GM04503 (cell line): ENCODE measurements at regions not wholly inside any gene's neighbourhood (a gene's known extent, or its start where the extent isn't known, plus 50 kb on each side); places are given as distances from the start of the nearest gene placed in this dataset.
A peak's percentile ranks its signal among the peaks of the same experiment; 100 is the strongest.

Source experiments
- DNase-seq: peaks from one replicate; pipeline ENCODE4 v3.0.0-alpha.2; 2012; ENCODE audit warnings: low read depth

DNA sequence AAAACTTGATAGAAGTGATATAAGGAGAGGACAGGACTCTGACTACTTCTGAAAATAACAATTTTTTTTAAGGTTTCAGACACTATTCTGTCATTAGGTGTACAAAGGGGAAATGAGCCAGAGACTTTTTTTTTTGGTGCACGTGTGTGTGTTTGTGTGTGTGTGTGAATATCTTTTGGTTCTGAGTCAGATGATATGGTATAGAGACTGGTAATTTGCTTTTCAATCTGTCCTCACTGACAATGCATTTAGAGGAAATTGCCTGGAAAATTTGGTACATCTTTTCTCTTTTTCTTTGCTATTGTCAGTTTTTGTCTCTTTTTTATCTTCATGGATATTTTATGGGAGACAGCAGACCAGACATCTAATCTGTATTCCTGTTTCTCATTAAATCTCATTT, 59.3 kb downstream of the DDIT4L start:
- DNase-seq, result no peak

DNA sequence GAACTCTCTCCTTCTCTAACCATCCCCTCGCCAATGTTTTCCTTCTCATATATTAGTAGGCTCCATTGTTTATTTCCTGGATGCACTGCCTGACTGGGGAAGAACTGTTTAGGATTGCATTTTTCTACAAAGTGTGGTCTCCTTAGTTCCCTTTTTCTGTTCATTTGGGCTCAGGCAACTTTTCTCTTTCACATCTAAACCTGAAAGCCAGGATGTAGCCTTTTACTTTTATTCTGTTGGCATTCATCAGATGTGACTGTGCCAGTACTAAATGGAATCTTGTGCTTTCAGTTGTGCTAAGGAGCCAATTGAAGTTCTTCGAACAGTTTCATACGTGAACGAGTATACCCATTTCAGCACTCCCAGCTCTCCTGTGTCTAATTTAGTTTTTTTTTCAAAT, 59.8 kb downstream of the DDIT4L start:
- no peak for DNase-seq

DNA sequence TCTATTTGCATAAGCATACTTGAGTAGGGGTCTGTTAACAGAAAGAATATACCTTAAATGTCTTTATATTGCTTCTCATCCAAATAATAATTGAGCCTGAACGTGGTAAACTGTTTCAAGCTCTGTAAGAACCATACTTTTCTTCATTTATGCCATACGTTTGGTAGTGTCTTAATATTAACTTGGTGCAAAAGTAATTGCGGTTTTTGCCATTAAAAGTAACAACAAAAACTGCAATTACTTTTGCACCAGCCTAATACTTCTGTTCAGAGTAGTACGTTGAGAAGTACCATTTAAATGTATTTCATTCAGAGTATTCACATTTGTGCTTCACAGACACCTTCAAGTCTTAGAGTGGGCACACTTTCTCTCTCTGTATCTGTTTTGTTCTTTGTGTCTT, 60.5 kb downstream of the DDIT4L start:
- no peak for DNase-seq

DNA sequence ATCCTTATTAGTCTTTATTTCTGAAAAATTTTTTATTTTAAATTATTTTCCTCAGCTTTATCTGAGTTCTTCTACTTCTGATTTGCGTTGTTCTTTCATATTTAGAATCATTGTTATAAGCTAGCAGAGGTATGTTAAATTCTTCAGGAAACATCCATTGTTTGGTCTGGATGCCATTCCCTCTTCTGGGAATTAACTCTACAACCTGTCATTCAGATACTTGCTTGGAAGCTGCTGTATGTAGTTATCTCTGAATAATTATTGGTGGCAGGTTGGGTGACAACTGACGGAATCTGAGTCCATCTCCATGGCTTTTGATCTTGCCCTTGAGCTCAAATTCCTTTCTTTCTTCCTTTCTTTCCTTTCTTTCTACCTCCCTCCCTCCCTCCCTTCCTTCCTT, 61.9 kb downstream of the DDIT4L start:
- no peak for DNase-seq

DNA sequence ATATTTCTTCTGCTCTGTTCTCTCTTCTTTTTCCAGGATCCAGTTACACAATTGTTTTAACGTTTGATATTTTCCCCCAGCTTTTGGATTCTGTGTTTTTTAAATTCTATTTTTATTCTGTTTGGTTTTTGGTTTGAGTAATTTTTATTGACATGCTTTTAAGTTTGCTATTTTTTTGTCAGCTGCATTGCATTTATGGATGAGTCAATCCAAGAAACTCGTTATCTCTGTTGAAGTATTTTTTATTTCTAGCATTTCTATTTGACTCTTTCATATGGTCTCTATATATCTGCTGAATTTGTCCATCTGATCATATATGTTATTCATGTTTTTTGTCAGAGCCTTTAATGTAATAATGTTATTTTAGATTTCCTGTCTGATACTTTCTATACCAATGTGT, 65.6 kb downstream of the DDIT4L start:
- DNase-seq, result no peak

GRCh38 chr4:100118181-100118580, 72.1 kb downstream of the DDIT4L start:
- DNase-seq, result no peak

DNA sequence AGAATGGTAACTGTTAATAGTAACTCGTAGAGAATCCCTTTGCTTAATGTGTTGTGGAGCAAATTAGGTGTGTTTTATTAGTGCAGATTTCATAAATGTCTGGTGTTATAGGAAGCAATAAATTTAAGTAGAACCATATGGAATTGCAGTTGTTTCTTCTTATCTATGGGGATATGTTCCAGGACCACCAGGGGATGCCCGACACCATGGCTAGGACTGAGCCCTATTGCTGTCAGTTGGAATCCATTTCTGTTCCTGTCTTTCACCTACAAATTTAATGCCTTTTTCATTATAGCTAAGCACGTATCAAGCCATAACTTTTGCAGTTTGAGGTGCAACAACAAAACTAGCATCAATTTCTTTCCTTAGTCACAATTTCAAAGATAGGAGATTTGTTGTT, 72.5 kb downstream of the DDIT4L start:
- DNase-seq, result no peak

GRCh38 chr4:100114909-100115308, 75.4 kb downstream of the DDIT4L start:
- no peak for DNase-seq

DNA sequence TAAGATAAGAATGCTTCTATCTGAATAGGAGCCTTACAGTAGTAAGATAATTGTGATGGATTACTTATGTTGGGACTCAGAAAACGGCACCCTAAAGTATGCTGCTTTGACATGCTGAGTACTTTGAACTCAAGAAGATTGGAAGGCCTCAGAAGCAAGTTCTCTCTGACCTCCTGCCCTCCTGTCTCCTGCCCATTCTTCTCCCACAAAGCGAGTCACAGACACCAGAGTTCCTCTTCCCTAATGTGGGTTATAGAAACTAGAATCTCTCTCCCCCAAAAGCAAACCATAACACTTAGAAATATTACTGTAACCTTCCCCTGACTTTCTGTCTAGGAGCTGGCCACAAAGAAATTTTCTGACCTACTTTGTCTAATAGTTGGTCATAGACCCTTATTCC, 76.5 kb downstream of the DDIT4L start:
- no peak for DNase-seq

DNA sequence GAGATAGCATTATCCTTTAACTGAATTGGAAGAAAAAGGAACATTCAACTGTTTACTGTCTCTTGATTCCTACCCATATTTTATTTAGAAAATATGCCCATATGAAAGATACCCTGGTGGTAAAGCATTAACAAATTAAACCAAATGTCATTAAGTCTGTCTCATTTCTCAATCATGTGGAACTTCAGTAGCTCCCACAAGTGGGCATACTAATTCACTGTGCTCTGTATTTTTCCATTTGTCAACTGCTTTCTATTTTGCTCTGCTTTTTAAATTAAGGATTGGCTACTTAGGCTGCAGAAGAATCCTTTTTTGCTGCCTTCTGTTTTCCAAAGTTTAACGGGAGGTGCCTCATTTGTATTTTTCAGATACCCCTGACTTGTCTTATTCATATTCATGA, 77.2 kb downstream of the DDIT4L start:
- DNase-seq, result no peak

- no peak for DNase-seq
Measured at GRCh38 chr4:100109921-100110320, 80.3 kb downstream of the DDIT4L start.

DNA sequence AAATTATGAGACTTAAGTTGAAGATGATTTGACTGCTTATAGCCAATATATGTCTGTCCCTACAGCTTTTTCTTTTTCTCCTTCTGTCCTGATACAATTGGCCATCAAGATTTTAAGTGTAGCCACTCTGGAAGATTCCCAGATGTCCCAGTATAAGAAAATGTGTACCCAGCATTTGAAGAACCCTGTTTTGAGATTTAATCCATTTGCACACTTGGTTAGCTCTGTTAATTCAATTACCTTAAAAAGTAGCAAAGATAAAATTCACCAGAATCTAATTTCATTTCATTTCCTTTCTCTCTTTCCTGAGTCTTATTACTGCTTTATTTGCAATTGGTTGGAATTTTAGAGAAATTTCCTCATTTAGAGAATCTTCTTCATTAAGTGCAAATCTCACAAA, 81.4 kb downstream of the DDIT4L start:
- no peak for DNase-seq

GRCh38 chr4:100106982-100107381, 83.3 kb downstream of the DDIT4L start:
- no peak for DNase-seq

DNA sequence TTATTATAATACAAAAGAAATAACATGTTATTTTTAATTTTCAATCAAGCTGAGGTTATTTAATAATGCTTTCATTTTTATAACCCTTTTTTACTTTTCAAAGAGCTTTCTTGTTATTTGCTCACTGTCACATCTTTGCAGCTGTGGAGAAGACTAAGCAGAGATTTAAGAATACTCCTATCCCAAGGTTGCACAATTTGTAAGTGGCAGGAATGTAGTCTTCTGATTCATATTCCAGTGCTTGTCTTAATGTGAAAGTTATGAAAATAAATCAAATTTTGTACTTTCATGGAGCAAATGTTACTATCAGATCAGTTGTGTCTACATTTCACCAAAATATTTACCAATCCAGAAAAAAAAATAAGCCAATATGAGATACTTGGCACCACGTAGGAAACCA, 86.6 kb downstream of the DDIT4L start:
- DNase-seq, result no peak

GRCh38 chr4:100100985-100101384, 89.3 kb downstream of the DDIT4L start:
- DNase-seq, result no peak

DNA sequence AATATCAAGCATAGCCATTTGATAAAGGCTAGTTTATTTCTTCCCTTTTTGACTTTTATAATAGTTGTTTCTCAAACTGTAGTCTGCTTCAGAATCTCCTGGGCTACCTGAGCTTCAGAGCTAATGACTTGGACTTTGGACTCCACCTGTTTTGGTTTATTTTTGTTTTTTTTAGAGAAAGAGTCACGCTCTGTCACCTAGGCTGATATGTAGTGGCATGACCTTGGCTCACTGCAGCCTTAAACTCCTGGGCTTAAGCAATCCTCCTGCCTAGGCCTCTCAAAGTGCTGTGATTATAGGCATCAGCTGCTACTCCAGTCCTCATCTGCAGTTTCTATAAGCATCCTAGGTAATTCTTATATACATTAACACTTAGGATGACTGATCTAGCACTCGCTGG, 90.5 kb downstream of the DDIT4L start:
- DNase-seq, result no peak

- DNase-seq, result no peak
Measured at GRCh38 chr4:100098681-100099080, 91.6 kb downstream of the DDIT4L start.

GRCh38 chr4:100098011-100098545, 92.2 kb downstream of the DDIT4L start:
- DNase-seq, result no peak

DNA sequence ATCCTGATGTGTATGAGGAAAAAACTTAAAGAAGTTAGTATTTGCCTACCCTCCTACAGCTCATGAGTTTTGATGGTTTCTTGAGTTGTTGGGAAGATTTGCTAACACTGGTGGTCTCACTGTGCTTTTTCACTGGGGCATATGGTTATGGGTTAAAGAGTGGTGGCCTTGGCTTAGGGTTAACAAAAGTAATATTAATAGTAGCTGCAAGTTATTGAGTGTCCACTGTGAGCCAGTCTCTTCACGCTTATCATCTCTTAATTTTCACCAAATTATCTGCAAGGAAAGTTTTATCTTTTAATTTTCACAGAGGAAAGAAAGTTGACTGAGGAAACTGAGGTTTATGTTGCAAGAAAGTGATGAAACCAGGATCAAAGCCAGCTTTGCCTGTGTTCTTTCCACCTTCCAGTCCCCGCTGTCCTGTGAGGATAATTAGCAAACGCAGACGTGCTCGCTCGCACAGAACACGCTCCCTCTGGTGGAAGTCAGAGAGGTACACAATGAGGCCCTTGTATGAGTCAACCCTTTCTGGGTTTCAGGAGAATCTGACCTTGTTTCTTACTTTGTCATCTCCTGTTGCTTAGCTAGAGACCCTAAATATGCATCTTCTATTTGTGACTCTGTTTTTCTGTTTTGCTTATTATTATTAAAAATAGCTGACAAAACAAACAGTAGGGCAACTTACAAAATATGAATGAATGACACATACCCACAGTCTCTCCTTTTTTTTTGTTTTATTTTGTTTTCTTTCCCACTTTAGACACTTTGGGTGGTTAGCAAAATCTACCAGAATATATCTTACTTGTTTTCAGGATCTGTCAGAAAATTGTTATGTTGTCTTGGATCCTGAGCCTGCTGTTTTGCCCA, 94.3 kb downstream of the DDIT4L start:
- DNase-seq, result peak; percentile 27

- DNase-seq, result peak; percentile 21
Measured at GRCh38 chr4:100093091-100093866, 97.0 kb downstream of the DDIT4L start.

DNA sequence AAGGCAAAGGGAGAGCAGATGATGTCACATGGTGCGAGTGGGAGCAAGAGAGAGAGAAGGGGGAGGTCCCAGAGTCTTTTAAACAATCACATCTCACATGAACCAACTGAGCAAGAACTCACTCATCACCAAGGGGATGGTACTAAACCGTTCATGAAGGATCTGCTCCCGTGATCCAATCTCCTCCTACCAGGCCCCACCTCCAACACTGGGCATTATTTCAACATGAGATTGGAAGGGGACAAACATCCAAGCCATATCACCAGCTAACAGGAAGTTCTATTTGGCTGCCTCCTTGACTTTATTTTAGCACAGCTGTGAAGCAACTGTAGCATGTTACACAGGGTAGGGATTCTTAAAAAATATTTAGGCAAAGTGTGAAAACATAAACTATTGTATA, 102.5 kb downstream of the DDIT4L start:
- DNase-seq, result no peak

DNA sequence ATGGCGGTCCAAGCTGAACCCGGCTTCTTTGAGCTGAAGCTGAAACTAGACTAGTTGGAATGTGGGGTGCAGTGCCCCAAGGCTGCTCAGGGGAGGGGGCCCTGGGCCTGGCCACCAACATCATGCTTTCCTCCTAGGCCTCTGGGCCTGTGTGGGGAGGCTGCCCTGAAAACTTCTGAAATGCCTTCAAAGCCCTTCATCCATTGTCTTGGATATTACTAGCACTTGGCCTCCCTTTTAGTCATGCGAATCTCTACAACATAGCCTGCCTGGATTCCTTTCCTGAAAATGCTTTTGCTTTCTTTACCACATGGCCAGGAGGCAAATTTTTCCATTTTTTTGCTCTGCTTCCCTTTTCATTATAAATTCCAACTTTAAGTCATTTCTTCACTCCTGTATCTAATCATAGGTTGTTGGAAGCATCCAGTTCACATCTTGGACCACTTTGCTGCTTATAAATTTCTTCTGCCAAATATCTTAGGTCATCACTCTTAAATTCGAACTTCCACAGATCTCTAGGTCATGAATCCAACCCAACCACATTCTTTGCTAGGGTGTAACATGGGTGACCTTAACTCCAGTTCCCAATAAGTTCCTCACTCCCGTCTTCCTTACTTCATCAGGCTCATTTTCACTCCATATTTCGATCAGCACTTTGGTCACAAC, 103.4 kb downstream of the DDIT4L start:
- DNase-seq, result peak; percentile 27

DNA sequence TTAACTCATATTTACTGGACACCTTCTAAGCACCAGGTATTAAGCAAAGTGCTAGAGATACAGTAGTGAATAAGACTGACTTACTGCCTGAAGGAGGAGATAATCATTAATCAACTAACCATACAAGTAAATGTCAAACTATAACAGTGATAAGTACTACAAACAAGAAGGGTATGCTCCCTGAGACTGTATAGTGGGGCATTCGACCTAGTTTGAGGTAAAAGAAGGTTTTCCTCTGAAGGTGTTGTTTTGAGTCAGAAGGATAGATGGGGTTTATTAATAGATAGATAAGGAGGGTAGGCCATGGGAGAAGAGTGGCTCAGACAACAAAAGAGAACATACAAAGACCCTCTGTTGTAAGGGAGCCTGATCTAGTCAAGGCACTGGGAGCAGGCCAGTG, 105.4 kb downstream of the DDIT4L start:
- no peak for DNase-seq
